Stomach (tissue), 8 donors: ENCODE measurements at regions not wholly inside any gene's neighbourhood (a gene's known extent, or its start where the extent isn't known, plus 50 kb on each side); places are given as distances from the start of the nearest gene placed in this dataset.

Source experiments
- DNase-seq, 2 donors: peaks; one replicate each; pipeline versions ENCODE4 v3.0.0 to v3.0.0-alpha.2; 2013 to 2019
- H3K27ac ChIP-seq, 5 donors: fragments of 200-600 bp in 4 of 5; sonication (generic) in 4 of 5; one replicate each; pipeline ENCODE4 v1.5.1; 2013 to 2019; ENCODE audit warnings: mild to moderate bottlenecking in 1 of 5, moderate library complexity in 1 of 5
- H3K27me3 ChIP-seq, 3 donors: fragments of 200-600 bp; sonication (generic); one replicate each; pipeline ENCODE4 v1.5.1; 2017 to 2019; ENCODE audit warnings: mixed run types in 1 of 3
- H3K36me3 ChIP-seq, 4 donors: fragments of 200-600 bp; sonication (generic); 1 replicate in 3 of 4; 2 replicates in 1 of 4; pipeline ENCODE4 v1.5.1; 2016 to 2019
- H3K4me1 ChIP-seq, 4 donors: fragments of 200-600 bp; sonication (generic); one replicate each; pipeline ENCODE4 v1.5.1; 2016 to 2019
- H3K4me3 ChIP-seq, 4 donors: fragments of 200-600 bp; sonication (generic) in 3 of 4; one replicate each; pipeline ENCODE4 v1.5.1; 2016 to 2019; ENCODE audit warnings: mild to moderate bottlenecking in 1 of 4
- H3K9me3 ChIP-seq, 4 donors: fragments of 200-600 bp; sonication (generic); one replicate each; pipeline ENCODE4 v1.5.1; 2016 to 2019
- CTCF ChIP-seq, 7 experiments: fragments of 450-650 bp in 4 of 7; fragments of 200-600 bp in 3 of 7; sonication (generic) in 3 of 7; IDR thresholded peaks; one replicate each; pipeline ENCODE4 v1.5.1; 2016 to 2019; ENCODE audit warnings: antibody characterized with exemption in 7 of 7, control low read depth in 2 of 7, mild to moderate bottlenecking in 1 of 7
- EP300 ChIP-seq: sonication (generic); formaldehyde crosslinking; IDR thresholded peaks from one replicate; pipeline ENCODE4 v1.6.1; 2017; ENCODE audit warnings: antibody characterized with exemption
- POLR2A ChIP-seq, 4 donors: fragments of 450-650 bp; IDR thresholded peaks; one replicate each; pipeline ENCODE4 v1.6.1; 2016; ENCODE audit warnings: antibody characterized with exemption in 4 of 4, control low read depth in 2 of 4, mild to moderate bottlenecking in 1 of 4, moderate library complexity in 1 of 4
- POLR2AphosphoS5 ChIP-seq, 3 donors: sonication (generic); formaldehyde crosslinking; IDR thresholded peaks; one replicate each; pipeline ENCODE4 v1.6.1; 2016; ENCODE audit warnings: antibody characterized with exemption in 3 of 3
- WGBS, 5 donors: extraction: QIAGEN DNeasy Blood & Tissue Kit in 3 of 5; methylation state at CpG; one replicate each; pipeline versions ENCODE4 v1.1.5 to v1.1.7; 2013 to 2018; 5-methylcytosine and 5-hydroxymethylcytosine counted together
- intact Hi-C: fragments of 100-400 bp; cut with DNase I; formaldehyde crosslinking; loops from one replicate; pipeline ENCODE4 v1.15.1; 2023; ENCODE audit warnings: low total_unique reads
- donor health status: healthy with polysubstance abuse.
- donor health status: Bipolar disorder and iron deficiency.
- donor health status: healthy.

- Histone ChIP-seq H3K27me3 (no peaks in the 10 kb centered on the region), H3K4me3 (no peak overlapping the region), H3K4me1 (peaks cover 0 to 26% (median 4%) of the 10 kb centered on the region in 4 donors), H3K27ac (peak overlapping the region in 1 of 5 donors; percentile 5), H3K9me3 (no peaks in the 10 kb centered on the region), H3K36me3 (no peaks in the 10 kb centered on the region)
- WGBS, 5 donors, result 35 to 54% (median 43%) methylated on average over 8 of the region's 8 CpGs
- intact Hi-C loops, result no loop called here
- peak; percentile 28 to 93 for DNase-seq
- TF ChIP-seq POLR2A (IDR thresholded peaks at IDR 0.05) (no peak), EP300 (no peak), CTCF (IDR thresholded peaks at IDR 0.05) (no peak), POLR2AphosphoS5 (IDR thresholded peaks at IDR 0.05) (no peak)
Measured at GRCh38 chr9:86700629-86701028, 246.7 kb downstream of the GAS1 start.

GRCh38 chr9:86697999-86698398 is 249.3 kb downstream of the GAS1 start:
- Histone ChIP-seq H3K4me1 (peaks cover 0 to 26% (median 4%) of the 10 kb centered on the region in 4 donors), H3K36me3 (no peaks in the 10 kb centered on the region), H3K4me3 (no peak overlapping the region), H3K9me3 (no peaks in the 10 kb centered on the region), H3K27ac (no peak overlapping the region), H3K27me3 (no peaks in the 10 kb centered on the region)
- peak in 1 of 2 donors; percentile 54 for DNase-seq
- WGBS, 5 donors, result 62 to 81% (median 77%) methylated on average over 4 of the region's 4 CpGs
- TF ChIP-seq EP300 (no peak), POLR2AphosphoS5 (IDR thresholded peaks at IDR 0.05) (no peak), CTCF (IDR thresholded peaks at IDR 0.05) (no peak), POLR2A (IDR thresholded peaks at IDR 0.05) (no peak)
- intact Hi-C loops, result no loop called here

- TF ChIP-seq EP300 (no peak), POLR2AphosphoS5 (IDR thresholded peaks at IDR 0.05) (no peak), CTCF (IDR thresholded peaks at IDR 0.05) (no peak), POLR2A (IDR thresholded peaks at IDR 0.05) (no peak)
- intact Hi-C loops, result no loop called here
- Histone ChIP-seq H3K36me3 (no peaks in the 10 kb centered on the region), H3K4me3 (no peak overlapping the region), H3K9me3 (no peaks in the 10 kb centered on the region), H3K27ac (no peak overlapping the region), H3K27me3 (no peaks in the 10 kb centered on the region), H3K4me1 (peaks cover 0 to 26% (median 4%) of the 10 kb centered on the region in 4 donors)
- no peak for DNase-seq
- 58 to 74% (median 63%) methylated on average over 1 of the region's 1 CpG for WGBS, 5 donors
Measured at GRCh38 chr9:86697213-86697612, 250.1 kb downstream of the GAS1 start.

- TF ChIP-seq EP300 (no peak), POLR2A (IDR thresholded peaks at IDR 0.05) (no peak), POLR2AphosphoS5 (IDR thresholded peaks at IDR 0.05) (no peak), CTCF (IDR thresholded peaks at IDR 0.05) (no peak)
- Histone ChIP-seq H3K9me3 (no peaks in the 10 kb centered on the region), H3K36me3 (no peaks in the 10 kb centered on the region), H3K27ac (no peak overlapping the region), H3K4me1 (peaks cover 0 to 19% (median 4%) of the 10 kb centered on the region in 4 donors), H3K27me3 (no peaks in the 10 kb centered on the region), H3K4me3 (no peak overlapping the region)
- WGBS, 5 donors, result 70 to 75% (median 71%) methylated on average over 3 of the region's 3 CpGs
- DNase-seq, result no peak
- intact Hi-C loops, result no loop called here
Measured at GRCh38 chr9:86695910-86696424, 251.3 kb downstream of the GAS1 start.
